GM18867 (cell line): ENCODE measurements at regions not wholly inside any gene's neighbourhood (a gene's known extent, or its start where the extent isn't known, plus 50 kb on each side); places are given as distances from the start of the nearest gene placed in this dataset.

Source experiments
- ATAC-seq: cut with Tn5 transposase; IDR thresholded peaks from one replicate; pipeline ENCODE4 v1.9.1; 2021; ENCODE audit warnings: mild to moderate bottlenecking, moderate library complexity; ENCODE audit not compliant: unreplicated experiment

DNA sequence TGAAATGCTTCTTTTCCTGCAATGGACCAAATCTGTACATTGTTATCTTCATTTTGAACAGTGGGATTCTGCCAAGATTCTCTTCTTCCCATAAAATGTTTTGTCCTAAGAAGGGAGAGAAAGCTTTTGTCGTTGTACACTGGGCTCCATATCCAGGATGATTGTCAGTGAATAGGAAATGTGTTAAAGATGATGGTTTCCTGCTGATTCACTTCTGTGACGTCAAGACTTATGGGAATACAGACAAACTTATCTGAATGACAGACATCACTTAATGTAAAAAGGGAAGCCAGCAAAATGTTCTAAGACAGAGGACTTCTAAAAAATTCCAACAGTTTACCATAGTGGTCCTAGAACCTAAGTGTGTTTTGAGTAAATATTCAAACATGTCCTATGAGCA lies 53.7 kb upstream of the HPF1 start:
- ATAC-seq, result no peak

DNA sequence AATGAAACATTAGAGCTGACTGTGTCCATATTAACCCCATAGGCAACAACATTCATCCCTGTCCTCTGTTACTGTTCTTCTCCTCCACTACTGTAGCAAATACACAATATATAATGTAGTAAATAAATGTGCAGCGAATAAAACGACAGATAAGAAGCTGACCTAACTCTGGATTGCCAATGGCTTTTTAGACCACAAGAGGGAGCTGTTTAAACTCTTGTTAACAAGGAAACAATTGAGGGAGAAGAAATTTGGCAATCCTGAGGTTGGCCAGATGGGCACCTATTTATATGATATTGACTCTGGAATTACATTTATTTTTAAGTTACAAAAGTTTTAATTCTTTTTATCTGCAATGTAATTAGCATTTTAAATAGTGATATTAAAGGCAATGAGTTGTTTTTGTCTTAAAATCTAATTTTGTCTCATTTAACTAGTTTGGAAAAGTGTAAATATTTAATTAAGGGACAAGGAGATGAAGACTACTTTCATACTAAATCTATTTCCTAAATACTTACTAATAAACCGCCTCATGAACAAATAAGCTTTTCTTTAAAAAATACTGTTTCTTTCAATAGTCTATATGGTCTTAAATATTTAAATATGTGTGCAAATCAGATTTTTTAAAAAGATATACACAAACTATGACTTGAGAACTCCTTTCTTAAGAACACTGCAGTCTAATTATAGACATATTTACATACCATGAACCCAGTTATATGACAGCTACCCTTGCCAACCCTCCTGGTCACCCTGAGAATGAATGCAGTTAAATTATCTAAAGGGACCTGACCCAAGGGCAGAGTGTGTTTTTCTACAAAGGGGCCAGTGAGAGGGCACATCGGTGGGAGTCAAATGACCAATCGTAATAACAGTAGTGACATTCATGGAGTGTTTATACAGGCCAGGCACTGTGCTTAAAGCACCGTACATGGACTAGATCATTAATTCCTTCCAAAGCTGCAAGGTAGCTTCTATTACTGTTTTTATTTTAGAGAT lies 52.9 kb upstream of the HPF1 start:
- peak; percentile 69 for ATAC-seq

- ATAC-seq, result no peak
Measured at GRCh38 chr4:169807934-169808509, 50.3 kb upstream of the HPF1 start.
